Ureter (tissue), 1 donor: ENCODE measurements at regions not wholly inside any gene's neighbourhood (a gene's known extent, or its start where the extent isn't known, plus 50 kb on each side); places are given as distances from the start of the nearest gene placed in this dataset.
A peak's percentile ranks its signal among the peaks of the same experiment; 100 is the strongest.
"Not testable (repeated sequence)": the region's sequence is repeated elsewhere in the genome, so short reads cannot be mapped to it uniquely, and the experiment has no call there.

Experiments used
- DNase-seq: peaks from one replicate; pipeline ENCODE4 v3.0.0-alpha.2; 2020; ENCODE audit warnings: low spot score
- donor health status: DM: yes; HTN: yes; CAD: no.

DNA sequence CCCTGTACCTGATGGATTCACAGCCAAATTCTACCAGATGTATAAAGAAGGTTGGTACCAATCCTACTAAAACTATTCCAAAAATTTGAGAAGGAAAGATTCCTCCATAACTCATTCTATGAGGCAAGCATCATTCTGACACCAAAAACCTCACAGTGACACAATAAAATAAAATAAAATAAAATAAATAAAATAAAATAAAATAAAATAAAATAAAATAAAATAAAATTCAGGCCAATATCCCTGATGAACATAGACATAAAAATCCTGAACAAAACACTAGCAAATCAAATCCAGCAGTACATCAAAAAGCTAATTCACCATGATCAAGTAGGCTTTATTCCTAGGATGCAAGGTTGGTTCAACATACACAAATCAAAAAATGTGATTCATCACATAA is 108.1 kb downstream of the PROX1 start:
- not testable (repeated sequence) for DNase-seq

- DNase-seq = no peak
Observed at GRCh38 chr1:214101246-214101645, 113.5 kb downstream of the PROX1 start.

- no peak for DNase-seq
Observed at GRCh38 chr1:214101828-214102227, 114.1 kb downstream of the PROX1 start.

- DNase-seq = no peak
Observed at GRCh38 chr1:214102907-214103306, 115.1 kb downstream of the PROX1 start.

DNA sequence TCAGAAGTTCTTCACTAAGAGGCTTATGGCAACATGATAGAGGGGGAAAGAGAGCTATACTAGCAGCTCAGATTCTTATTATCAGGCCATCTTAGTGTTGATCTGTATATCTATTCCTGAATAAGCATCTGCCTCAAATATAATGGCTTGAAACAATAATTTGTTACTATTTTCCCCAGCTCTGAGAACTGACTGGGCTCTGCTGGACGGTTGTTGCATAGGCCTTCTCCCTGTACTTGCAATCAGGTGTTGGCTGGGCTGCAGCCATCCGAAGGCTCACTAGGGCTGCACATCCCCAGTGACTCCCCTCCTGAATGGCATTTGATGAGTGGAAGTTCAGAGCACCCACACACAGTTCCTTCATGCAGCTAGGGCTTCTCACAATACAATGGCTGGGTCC is 116.0 kb downstream of the PROX1 start:
- DNase-seq = no peak

- no peak for DNase-seq
Observed at GRCh38 chr1:214106375-214106774, 118.6 kb downstream of the PROX1 start.

- DNase-seq = no peak
Observed at GRCh38 chr1:214107322-214108096, 119.7 kb downstream of the PROX1 start.

- no peak for DNase-seq
Observed at GRCh38 chr1:214108097-214108446, 120.3 kb downstream of the PROX1 start.

GRCh38 chr1:214111796-214112195 is 124.0 kb downstream of the PROX1 start:
- no peak for DNase-seq

DNA sequence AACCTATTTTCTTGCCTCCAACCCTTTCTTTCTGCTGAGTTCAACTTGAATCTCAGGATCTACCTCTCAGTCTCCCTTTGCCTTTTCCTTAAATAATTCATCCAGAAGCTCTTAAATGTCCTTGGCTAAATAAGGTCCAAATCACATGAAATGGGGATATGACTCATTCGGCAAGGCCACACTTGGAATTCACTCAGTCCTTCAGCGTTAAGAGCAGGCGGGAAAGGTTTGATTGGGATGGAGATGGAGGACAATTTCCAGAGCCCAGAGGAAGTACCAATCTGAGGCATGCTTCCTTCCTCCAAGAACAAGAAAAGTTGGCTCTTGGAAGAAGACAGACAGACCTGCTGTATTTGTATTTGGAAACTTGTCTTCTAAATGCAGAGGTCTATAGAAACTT is 128.5 kb downstream of the PROX1 start:
- DNase-seq = no peak

GRCh38 chr1:214117780-214118179 is 130.0 kb downstream of the PROX1 start:
- DNase-seq = no peak

- no peak for DNase-seq
Observed at GRCh38 chr1:214120191-214120590, 132.4 kb downstream of the PROX1 start.

DNA sequence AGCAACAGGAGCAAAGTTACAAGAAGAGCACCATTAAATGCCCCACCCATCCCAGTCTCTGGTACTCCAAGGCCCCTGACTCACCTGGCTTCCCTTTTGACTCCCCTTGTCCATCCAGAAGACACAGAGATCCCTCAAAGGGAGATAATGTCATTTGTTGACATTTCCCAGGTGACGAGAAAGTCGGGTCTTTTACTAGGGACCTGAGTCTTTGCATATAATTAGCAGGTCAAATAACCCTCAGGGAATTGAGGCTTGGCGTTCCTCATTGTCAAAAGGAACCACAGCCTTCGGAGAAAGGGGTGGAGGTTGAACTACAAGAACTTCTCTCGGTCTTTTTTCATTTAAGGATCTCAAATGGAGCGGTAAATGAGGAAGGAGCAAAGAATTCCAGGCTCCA is 133.2 kb downstream of the PROX1 start:
- DNase-seq = no peak

DNA sequence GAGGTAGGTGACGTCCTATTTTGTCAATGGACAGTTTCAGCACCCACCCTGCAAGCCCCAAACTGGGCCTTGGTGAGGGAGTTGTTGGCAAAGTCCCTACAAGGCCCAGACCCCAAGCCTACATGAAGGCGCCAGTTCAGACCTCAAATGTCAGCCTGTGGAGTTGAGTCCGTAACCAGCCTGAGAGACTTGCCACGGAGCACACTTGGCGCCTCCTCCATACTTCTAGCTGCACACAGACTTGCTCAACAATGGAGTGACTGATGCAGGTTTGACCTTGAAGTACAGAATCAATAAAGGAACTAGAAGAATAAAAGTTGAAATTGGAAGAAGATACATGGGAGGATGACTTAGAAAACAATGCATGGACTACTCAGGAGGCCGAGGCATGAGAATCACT is 134.3 kb downstream of the PROX1 start:
- no peak for DNase-seq

DNA sequence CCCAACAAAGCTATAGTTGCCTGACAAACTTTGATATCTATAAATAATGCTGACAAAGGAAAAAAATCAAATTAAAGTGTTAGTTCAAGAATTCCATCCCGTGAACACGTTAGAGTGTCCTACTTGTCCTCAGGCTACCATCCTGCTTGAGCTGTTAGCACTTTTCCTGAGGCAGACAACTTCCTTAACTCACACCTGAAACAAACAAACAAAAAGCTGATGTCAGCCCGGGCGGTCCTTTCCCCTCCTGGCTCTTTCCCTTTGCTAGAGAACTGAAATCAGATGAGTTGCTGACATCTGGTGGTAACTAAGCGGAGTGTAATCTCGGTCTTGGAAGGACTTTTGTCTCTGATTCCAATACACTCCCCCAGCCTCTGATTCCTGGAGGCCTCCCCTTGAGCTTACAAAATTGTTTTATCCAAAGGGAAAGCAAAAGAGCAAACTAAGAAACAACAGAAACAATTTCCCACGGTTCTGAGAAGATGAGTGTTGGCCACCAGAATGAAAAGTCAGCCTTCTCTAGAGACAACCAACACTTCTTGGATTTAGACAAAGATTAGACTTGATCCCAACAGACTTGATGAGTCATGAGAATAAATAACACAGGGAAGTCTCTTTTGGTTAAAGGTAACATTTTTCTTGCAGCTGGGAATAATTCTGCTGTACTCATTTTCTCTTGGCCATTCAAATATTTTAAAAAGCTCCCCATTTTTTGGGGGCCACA is 135.4 kb downstream of the PROX1 start:
- peak; percentile 63 for DNase-seq

DNA sequence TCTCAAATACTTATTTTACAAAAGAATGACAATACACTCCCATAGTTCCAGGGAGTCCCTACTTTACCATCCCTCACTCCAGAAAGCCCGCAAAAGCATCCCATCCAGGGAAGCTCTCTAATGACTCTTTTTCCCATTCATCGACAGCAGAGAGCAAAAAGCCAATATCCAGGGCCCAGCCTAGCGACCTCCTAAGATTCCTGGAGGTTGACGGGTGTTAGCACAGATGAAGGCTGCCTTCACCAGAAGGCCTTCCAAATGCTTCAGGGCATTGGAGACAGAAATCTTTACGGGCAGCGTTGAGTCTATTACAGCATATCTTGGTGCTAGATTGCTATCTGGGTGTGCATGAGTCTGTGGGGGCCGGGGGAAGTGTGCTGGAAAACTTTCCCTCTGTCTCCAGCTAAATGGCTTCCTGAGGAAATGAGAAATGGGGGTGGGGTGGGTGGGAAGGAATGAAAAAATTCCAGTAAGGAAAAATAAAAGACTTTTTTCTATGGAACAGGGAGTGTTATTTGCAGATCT is 136.6 kb downstream of the PROX1 start:
- DNase-seq = no peak

- DNase-seq = no peak
Observed at GRCh38 chr1:214124915-214125314, 137.1 kb downstream of the PROX1 start.

- DNase-seq = no peak
Observed at GRCh38 chr1:214125819-214126218, 138.0 kb downstream of the PROX1 start.

- no peak for DNase-seq
Observed at GRCh38 chr1:214126697-214127146, 138.9 kb downstream of the PROX1 start.

GRCh38 chr1:214127705-214128104 is 139.9 kb downstream of the PROX1 start:
- no peak for DNase-seq

DNA sequence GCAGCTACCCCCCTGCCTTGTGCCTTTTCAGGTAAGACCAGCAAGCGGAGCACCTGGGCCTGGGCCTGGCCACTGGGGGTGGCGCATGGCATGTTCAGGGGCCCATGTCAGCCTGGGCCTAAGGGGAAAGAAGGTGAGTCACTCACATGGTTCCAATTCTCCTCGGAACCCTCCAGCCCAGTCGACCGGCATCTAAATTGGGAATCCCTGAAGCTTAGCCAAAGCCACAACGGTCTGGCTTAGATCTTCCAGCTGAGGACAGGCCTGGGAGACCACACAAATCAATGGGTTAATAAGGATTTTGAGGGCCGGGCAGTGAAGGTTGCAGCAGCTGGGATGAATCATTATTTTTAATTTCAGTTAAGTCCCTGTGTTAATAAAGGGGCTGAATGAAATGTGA is 145.1 kb upstream of the SMYD2 start:
- DNase-seq = no peak

- no peak for DNase-seq
Observed at GRCh38 chr1:214136324-214136919, 144.5 kb upstream of the SMYD2 start.

DNA sequence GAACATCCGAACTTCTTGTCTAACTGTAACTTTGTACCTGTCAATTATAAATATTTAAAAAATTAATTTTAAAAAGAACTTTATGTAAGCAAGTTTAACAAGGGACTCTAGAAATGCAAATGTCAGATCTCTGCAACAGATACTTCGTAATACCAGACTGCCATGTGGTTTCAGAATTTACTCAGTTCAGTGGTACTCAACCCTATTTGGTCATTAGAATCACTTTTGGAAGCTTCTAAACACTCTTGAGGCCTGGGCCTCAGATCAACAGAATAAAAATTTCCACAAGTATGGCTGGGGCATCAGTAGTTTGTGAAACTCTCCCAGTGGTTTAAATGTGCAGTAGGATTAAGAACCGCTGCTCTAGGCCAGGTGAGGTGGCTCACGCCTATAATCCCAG is 139.5 kb upstream of the SMYD2 start:
- DNase-seq = no peak
